GM18508 (cell line): ENCODE measurements at regions not wholly inside any gene's neighbourhood (a gene's known extent, or its start where the extent isn't known, plus 50 kb on each side); places are given as distances from the start of the nearest gene placed in this dataset.

Source experiments
- ATAC-seq: cut with Tn5 transposase; IDR thresholded peaks from one replicate; pipeline ENCODE4 v1.9.1; 2021; ENCODE audit warnings: moderate number of reproducible peaks; ENCODE audit not compliant: insufficient read depth, unreplicated experiment

DNA sequence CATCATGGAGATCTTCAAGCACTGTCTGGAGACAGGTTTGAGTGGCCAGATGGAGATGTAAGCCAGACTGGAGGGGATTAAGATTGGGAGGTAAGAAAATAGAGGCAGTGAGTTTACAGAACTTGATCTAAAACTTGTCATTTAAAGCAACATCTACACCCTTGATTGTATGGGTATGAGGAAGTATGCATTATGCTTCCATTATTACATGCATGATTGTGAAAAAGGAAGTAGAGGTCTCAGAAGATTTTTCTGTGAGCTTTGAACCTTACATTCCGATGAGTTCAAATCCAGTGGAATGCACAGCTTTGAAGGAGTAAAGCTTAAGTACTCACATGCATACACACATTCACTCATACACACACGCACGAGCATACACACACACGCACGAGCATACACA lies 550.8 kb downstream of the MED13L start:
- no peak for ATAC-seq

- ATAC-seq = no peak
Observed at GRCh38 chr12:115722181-115722580, 555.3 kb downstream of the MED13L start.

- no peak for ATAC-seq
Observed at GRCh38 chr12:115716551-115716950, 560.9 kb downstream of the MED13L start.

GRCh38 chr12:115712676-115713075 lies 564.8 kb downstream of the MED13L start:
- ATAC-seq = no peak

GRCh38 chr12:115710104-115710564 lies 567.4 kb downstream of the MED13L start:
- ATAC-seq = no peak

- no peak for ATAC-seq
Observed at GRCh38 chr12:115709540-115710011, 567.9 kb downstream of the MED13L start.

- no peak for ATAC-seq
Observed at GRCh38 chr12:115708801-115709200, 568.7 kb downstream of the MED13L start.

GRCh38 chr12:115700896-115701465 lies 576.5 kb downstream of the MED13L start:
- no peak for ATAC-seq

GRCh38 chr12:115700081-115700480 lies 577.4 kb downstream of the MED13L start:
- ATAC-seq = no peak

GRCh38 chr12:115698257-115698656 lies 579.2 kb downstream of the MED13L start:
- ATAC-seq = no peak

- no peak for ATAC-seq
Observed at GRCh38 chr12:115697340-115697739, 580.2 kb downstream of the MED13L start.

DNA sequence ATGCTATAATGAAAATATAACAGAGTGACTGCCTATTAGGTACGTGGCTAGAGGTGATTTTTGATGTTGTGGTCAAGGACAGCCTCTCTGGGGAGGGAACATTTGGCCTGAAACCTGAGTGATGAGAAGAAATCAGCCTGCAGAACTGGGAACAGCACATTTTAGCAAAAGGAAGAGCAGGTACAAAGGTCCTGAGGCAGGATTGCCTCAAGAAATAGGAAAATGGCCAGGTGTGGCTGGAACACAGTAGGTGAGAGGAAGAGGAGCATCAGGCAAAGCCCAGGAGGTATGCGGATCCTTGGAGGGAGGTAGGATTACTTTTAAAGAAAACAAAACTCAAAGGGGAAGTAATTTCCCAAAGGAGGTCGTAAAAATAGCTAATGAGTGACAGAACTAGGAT lies 582.9 kb downstream of the MED13L start:
- ATAC-seq = no peak

- ATAC-seq = no peak
Observed at GRCh38 chr12:115693970-115694369, 583.5 kb downstream of the MED13L start.

DNA sequence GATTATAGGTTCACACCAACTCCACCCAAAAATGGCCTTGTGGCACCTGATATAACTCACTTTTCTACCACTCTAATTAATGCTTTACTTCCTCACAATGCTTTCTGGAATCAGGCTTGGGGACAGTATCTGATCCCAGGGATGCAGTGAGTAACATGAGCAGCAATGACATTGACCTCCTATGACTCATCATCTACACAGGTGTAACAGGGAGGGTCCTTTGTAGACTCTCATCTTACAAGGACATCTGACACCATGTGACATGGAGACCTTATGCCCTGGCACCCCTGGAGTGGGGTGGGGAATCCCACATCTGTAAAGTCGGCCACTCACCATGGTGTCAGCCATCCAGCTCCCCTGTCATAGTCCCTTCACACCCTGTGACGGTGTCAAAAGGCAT lies 586.4 kb downstream of the MED13L start:
- ATAC-seq = no peak

DNA sequence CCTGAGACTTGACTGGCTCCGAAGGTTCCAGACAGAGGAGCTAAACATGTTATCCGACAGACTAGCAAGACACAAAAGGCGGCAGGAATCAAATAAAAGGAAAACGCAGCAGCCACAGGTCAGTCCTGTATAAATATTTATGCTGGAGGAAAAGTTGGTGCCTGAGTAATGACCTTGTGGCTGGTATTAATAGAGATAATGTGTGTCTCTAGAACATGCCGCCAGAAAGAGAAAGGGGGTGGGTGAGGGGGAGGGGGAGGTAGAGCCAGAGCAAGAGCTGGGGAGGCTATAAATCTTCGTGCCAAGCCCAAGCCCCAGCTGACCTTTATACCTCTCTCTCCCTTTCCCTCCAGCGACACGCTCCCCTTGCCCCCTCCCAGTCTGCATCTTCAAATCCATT lies 590.4 kb downstream of the MED13L start:
- no peak for ATAC-seq

GRCh38 chr12:115683240-115683780 lies 594.2 kb downstream of the MED13L start:
- ATAC-seq = no peak

DNA sequence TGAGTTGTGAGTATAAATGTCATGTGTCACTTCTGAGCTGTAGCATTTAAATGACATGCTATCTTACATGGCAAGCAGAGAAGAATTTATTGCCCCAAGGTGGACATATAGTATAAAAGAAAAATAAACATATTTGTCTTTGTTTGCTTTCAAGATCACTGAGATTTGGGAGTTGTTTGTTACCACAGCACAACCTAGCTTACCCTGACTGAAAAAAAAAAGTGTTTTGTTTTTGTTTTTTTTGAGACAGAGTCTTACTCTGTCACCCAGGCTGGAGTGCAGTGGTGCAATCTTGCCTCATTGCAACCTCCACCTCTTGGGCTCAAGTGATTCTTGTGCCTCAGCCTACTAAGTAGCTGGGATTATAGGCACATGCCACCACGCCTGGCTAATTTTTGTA lies 596.5 kb downstream of the MED13L start:
- ATAC-seq = no peak

- no peak for ATAC-seq
Observed at GRCh38 chr12:115672506-115673080, 604.9 kb downstream of the MED13L start.

DNA sequence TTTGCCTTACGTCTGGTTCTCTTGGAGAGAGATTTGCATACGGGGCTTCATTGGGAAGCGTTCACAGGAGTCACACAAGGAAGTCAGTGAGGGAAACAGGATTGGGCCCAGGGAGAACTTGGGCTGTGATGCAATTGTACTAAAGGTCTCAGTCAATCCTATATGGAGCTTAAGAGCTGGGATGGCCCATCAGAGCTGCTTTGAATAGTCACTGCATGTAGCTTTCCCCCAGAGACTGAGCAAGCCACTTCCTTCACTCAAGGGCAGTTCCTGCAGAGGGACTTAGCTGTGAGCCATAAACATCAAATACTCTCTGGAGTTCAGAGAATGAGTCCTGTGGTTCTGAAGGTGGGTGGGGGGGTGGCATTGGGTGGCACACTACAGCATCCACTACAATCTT lies 605.4 kb downstream of the MED13L start:
- no peak for ATAC-seq

- ATAC-seq = no peak
Observed at GRCh38 chr12:115670869-115671268, 606.6 kb downstream of the MED13L start.

- ATAC-seq = no peak
Observed at GRCh38 chr12:115667116-115667515, 610.4 kb downstream of the MED13L start.

GRCh38 chr12:115666168-115666567 lies 611.3 kb downstream of the MED13L start:
- ATAC-seq = no peak
